COR-L47 (cell line): ENCODE measurements at regions not wholly inside any gene's neighbourhood (a gene's known extent, or its start where the extent isn't known, plus 50 kb on each side); places are given as distances from the start of the nearest gene placed in this dataset.
"Not testable (repeated sequence)": the region's sequence is repeated elsewhere in the genome, so short reads cannot be mapped to it uniquely, and the experiment has no call there.

Experiments
- DNase-seq: peaks from one replicate; lab custom pipeline; 2025; lab: John Stamatoyannopoulos, UW

- no peak for DNase-seq
Measured at GRCh38 chr21:33993286-33994231, 78.0 kb upstream of the ATP5PO start.

GRCh38 chr21:33992412-33992811 is 76.8 kb upstream of the ATP5PO start:
- DNase-seq, result not testable (repeated sequence)

GRCh38 chr21:33991133-33991532 is 75.5 kb upstream of the ATP5PO start:
- no peak for DNase-seq

GRCh38 chr21:33989440-33989839 is 73.8 kb upstream of the ATP5PO start:
- no peak for DNase-seq

GRCh38 chr21:33988237-33989017 is 72.8 kb upstream of the ATP5PO start:
- DNase-seq, result no peak

GRCh38 chr21:33987461-33987860 is 71.9 kb upstream of the ATP5PO start:
- no peak for DNase-seq

- no peak for DNase-seq
Measured at GRCh38 chr21:33985117-33986050, 69.8 kb upstream of the ATP5PO start.

GRCh38 chr21:33984021-33984481 is 68.4 kb upstream of the ATP5PO start:
- DNase-seq, result no peak

- no peak for DNase-seq
Measured at GRCh38 chr21:33981391-33982101, 65.9 kb upstream of the ATP5PO start.

GRCh38 chr21:33980276-33980916 is 64.8 kb upstream of the ATP5PO start:
- no peak for DNase-seq

- DNase-seq, result no peak
Measured at GRCh38 chr21:33978585-33978984, 63.0 kb upstream of the ATP5PO start.

GRCh38 chr21:33977721-33978369 is 62.2 kb upstream of the ATP5PO start:
- no peak for DNase-seq

- DNase-seq, result no peak
Measured at GRCh38 chr21:33977017-33977720, 61.6 kb upstream of the ATP5PO start.

- no peak for DNase-seq
Measured at GRCh38 chr21:33976082-33977016, 60.7 kb upstream of the ATP5PO start.

- DNase-seq, result no peak
Measured at GRCh38 chr21:33975548-33976081, 60.0 kb upstream of the ATP5PO start.

- no peak for DNase-seq
Measured at GRCh38 chr21:33974513-33975468, 59.2 kb upstream of the ATP5PO start.

GRCh38 chr21:33973268-33973667 is 57.7 kb upstream of the ATP5PO start:
- no peak for DNase-seq
